ENCODE measurements at regions not wholly inside any gene's neighbourhood (a gene's known extent, or its start where the extent isn't known, plus 50 kb on each side); places are given as distances from the start of the nearest gene placed in this dataset.

DNA sequence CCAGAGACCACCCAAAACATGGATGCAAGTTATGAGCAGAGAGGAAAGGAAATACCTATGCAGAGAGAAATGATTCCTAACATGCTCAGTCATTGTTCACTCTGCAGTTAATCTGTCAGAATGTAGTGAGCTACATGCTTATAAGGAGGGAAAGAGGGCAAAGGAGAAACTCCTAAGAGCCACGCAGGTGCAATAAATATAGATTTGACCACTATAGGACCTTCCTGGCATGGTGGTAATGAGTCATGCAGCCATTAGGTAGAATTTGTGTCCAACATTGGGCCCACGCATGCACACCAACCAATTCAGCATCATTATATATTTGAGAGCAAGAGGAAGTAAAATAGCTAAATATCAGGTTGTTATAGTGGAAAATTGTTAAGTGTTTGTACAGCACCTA, 699.9 kb downstream of the DSC3 start:
- TF ChIP-seq, protein P1, sequence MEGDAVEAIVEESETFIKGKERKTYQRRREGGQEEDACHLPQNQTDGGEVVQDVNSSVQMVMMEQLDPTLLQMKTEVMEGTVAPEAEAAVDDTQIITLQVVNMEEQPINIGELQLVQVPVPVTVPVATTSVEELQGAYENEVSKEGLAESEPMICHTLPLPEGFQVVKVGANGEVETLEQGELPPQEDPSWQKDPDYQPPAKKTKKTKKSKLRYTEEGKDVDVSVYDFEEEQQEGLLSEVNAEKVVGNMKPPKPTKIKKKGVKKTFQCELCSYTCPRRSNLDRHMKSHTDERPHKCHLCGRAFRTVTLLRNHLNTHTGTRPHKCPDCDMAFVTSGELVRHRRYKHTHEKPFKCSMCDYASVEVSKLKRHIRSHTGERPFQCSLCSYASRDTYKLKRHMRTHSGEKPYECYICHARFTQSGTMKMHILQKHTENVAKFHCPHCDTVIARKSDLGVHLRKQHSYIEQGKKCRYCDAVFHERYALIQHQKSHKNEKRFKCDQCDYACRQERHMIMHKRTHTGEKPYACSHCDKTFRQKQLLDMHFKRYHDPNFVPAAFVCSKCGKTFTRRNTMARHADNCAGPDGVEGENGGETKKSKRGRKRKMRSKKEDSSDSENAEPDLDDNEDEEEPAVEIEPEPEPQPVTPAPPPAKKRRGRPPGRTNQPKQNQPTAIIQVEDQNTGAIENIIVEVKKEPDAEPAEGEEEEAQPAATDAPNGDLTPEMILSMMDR (IDR thresholded peaks at IDR 0.05): no peak
- no peak for TF ChIP-seq POLR2A (IDR thresholded peaks at IDR 0.05)
